ENCODE measurements at regions not wholly inside any gene's neighbourhood (a gene's known extent, or its start where the extent isn't known, plus 50 kb on each side); places are given as distances from the start of the nearest gene placed in this dataset.

DNA sequence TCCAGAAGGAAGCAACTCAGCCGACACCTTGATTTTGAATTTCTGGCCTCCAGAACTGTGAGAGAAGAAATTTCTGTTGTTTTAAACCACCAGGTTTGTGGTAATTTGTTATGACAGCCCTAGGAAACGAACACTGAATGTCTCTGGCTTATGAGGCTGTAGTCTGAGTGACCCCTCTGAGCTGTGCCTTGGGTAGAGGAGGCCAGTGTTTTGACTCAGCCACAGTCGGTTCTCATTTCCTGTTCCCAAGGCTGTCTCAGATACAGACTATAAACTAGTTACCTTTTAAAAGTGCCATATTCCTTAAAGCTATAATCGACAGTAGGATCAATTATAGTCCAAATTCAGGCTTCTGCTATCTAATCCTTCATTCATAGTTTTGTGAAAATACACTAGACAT is 391.2 kb upstream of the MAP3K7 start:
- no peaks in the 10 kb centered on the region for H3K27me3 ChIP-seq (ENCODE audit: control insufficient read depth in 5 of 5, insufficient read depth in 4 of 5, low read length in 5 of 5)
- no peaks in the 10 kb centered on the region for H3K36me3 ChIP-seq (ENCODE audit: control insufficient read depth in 5 of 5, insufficient read depth in 5 of 5, low read length in 5 of 5)
- H3K4me1 ChIP-seq (ENCODE audit: control insufficient read depth in 5 of 5, insufficient read depth in 5 of 5, low read length in 5 of 5), result no peaks in the 10 kb centered on the region
- H3K9me3 ChIP-seq (ENCODE audit: control insufficient read depth in 5 of 5, low read length in 5 of 5), result no peaks in the 10 kb centered on the region
- H3K9ac ChIP-seq (ENCODE audit: low read length in 5 of 5), result no peak overlapping the region
- no peak overlapping the region for H3K27ac ChIP-seq (ENCODE audit: low read depth, low read length)
- no peak overlapping the region for H3K4me3 ChIP-seq (ENCODE audit: low read depth in 1 of 5, low read length in 5 of 5)

DNA sequence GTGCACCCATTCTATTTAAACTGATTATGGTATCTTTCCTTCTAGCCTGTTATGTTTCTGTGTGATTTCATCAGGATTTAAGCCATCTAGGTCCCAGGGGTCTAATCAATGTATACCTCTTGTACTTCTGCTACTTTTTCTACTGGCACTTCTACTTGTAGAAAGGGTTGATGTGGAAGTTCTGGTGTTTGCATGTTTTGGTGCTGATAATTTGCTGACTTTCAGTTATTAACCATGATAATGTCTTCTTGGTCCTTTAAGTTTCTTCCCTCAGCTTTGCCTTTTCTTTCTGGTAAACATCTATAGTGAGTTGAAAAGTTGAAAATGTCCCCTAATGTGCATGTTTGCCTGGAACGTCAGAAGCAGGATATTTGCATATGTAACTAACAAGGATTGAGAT is 390.6 kb upstream of the MAP3K7 start:
- Histone ChIP-seq H3K36me3 (ENCODE audit: control insufficient read depth in 5 of 5, insufficient read depth in 5 of 5, low read length in 5 of 5) (no peaks in the 10 kb centered on the region), H3K4me3 (ENCODE audit: low read depth in 1 of 5, low read length in 5 of 5) (no peak overlapping the region), H3K9me3 (ENCODE audit: control insufficient read depth in 5 of 5, low read length in 5 of 5) (no peaks in the 10 kb centered on the region), H3K9ac (ENCODE audit: low read length in 5 of 5) (no peak overlapping the region), H3K27ac (ENCODE audit: low read depth, low read length) (no peak overlapping the region), H3K4me1 (ENCODE audit: control insufficient read depth in 5 of 5, insufficient read depth in 5 of 5, low read length in 5 of 5) (no peaks in the 10 kb centered on the region), H3K27me3 (ENCODE audit: control insufficient read depth in 5 of 5, insufficient read depth in 4 of 5, low read length in 5 of 5) (no peaks in the 10 kb centered on the region)

DNA sequence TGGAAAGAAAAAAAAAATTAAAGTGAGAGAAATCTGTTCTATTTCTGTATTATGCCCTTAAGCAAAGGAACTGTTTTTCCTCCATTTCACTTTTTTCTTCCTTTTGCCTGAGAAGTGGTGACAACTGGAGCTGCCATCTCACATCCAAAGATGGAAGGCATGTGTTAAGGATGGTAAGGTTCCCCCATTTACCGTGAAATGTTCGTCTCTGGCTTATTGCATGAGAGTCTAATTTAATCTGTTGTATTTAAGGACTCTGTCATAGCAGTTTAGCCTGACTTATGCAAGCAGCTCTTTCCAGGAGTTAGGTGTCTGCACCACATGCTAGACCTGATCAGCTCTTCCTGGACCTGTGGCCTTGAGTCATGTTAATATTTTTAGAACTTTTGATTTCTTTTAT is 389.5 kb upstream of the MAP3K7 start:
- Histone ChIP-seq H3K9me3 (ENCODE audit: control insufficient read depth in 5 of 5, low read length in 5 of 5) (no peaks in the 10 kb centered on the region), H3K27ac (ENCODE audit: low read depth, low read length) (no peak overlapping the region), H3K4me3 (ENCODE audit: low read depth in 1 of 5, low read length in 5 of 5) (no peak overlapping the region), H3K4me1 (ENCODE audit: control insufficient read depth in 5 of 5, insufficient read depth in 5 of 5, low read length in 5 of 5) (no peaks in the 10 kb centered on the region), H3K36me3 (ENCODE audit: control insufficient read depth in 5 of 5, insufficient read depth in 5 of 5, low read length in 5 of 5) (no peaks in the 10 kb centered on the region), H3K27me3 (ENCODE audit: control insufficient read depth in 5 of 5, insufficient read depth in 4 of 5, low read length in 5 of 5) (no peaks in the 10 kb centered on the region), H3K9ac (ENCODE audit: low read length in 5 of 5) (no peak overlapping the region)

DNA sequence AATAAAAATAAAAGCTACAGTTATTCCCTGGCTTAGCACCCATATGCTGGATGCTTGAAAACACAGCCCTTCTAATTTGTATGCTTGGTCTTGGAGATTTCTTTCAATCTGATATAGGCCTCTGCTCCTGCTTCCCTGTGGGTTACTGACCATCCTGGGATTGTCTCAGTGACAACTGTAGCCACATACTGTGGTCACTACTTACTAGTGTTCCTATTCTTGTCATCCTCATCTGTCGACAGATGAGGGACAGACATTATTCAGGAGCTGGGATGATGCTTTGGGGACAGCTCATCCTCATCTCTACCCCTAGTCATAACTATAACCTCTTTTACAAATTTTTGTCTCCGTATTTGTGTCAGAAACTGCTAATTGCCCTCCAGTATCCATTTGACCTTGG is 388.9 kb upstream of the MAP3K7 start:
- Histone ChIP-seq H3K4me3 (ENCODE audit: low read depth in 1 of 5, low read length in 5 of 5) (no peak overlapping the region), H3K36me3 (ENCODE audit: control insufficient read depth in 5 of 5, insufficient read depth in 5 of 5, low read length in 5 of 5) (no peaks in the 10 kb centered on the region), H3K9ac (ENCODE audit: low read length in 5 of 5) (no peak overlapping the region), H3K27me3 (ENCODE audit: control insufficient read depth in 5 of 5, insufficient read depth in 4 of 5, low read length in 5 of 5) (no peaks in the 10 kb centered on the region), H3K9me3 (ENCODE audit: control insufficient read depth in 5 of 5, low read length in 5 of 5) (no peaks in the 10 kb centered on the region), H3K4me1 (ENCODE audit: control insufficient read depth in 5 of 5, insufficient read depth in 5 of 5, low read length in 5 of 5) (no peaks in the 10 kb centered on the region), H3K27ac (ENCODE audit: low read depth, low read length) (no peak overlapping the region)

DNA sequence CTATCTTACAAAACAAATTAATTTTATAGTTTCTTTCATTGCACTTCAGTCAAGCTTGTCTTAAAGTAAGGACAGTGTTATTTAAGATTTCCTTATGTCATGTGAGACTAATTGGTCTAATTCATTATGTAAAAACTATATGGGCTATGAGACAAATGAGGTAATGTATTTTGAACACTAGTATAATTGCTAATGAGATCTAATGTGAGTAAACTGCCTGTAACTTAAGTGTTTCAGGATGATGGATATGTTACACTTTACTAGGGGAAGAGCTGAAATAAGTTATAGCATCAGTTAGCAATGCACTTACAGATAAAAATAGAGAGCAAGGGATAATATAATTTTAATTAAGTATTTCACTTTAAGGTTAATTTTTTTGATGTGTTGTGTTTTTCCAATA is 386.3 kb upstream of the MAP3K7 start:
- no peaks in the 10 kb centered on the region for H3K9me3 ChIP-seq (ENCODE audit: control insufficient read depth in 5 of 5, low read length in 5 of 5)
- no peaks in the 10 kb centered on the region for H3K36me3 ChIP-seq (ENCODE audit: control insufficient read depth in 5 of 5, insufficient read depth in 5 of 5, low read length in 5 of 5)
- no peak overlapping the region for H3K9ac ChIP-seq (ENCODE audit: low read length in 5 of 5)
- no peak overlapping the region for H3K4me3 ChIP-seq (ENCODE audit: low read depth in 1 of 5, low read length in 5 of 5)
- H3K4me1 ChIP-seq (ENCODE audit: control insufficient read depth in 5 of 5, insufficient read depth in 5 of 5, low read length in 5 of 5), result no peaks in the 10 kb centered on the region
- no peaks in the 10 kb centered on the region for H3K27me3 ChIP-seq (ENCODE audit: control insufficient read depth in 5 of 5, insufficient read depth in 4 of 5, low read length in 5 of 5)
- H3K27ac ChIP-seq (ENCODE audit: low read depth, low read length), result no peak overlapping the region

DNA sequence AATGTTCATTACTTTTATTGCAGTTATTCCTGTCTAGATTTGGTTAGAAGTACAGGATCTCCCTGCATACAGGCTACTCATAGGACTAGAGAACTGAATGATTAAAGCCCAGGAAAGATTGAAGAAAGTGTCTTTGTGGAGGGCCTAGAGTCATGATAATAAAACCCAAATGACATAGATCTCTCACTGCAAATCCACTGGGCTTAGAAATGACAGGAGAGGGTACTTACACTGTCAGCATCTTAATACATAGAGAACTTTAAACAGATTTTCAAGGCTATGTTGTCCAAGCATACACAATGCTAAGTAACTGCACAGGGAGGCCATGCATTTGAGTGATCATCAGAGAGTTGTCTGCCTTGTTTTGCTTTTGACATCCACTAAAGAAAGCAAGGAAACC is 383.8 kb upstream of the MAP3K7 start:
- H3K36me3 ChIP-seq (ENCODE audit: control insufficient read depth in 5 of 5, insufficient read depth in 5 of 5, low read length in 5 of 5), result no peaks in the 10 kb centered on the region
- H3K9ac ChIP-seq (ENCODE audit: low read length in 5 of 5), result no peak overlapping the region
- H3K27ac ChIP-seq (ENCODE audit: low read depth, low read length), result no peak overlapping the region
- H3K27me3 ChIP-seq (ENCODE audit: control insufficient read depth in 5 of 5, insufficient read depth in 4 of 5, low read length in 5 of 5), result no peaks in the 10 kb centered on the region
- H3K9me3 ChIP-seq (ENCODE audit: control insufficient read depth in 5 of 5, low read length in 5 of 5), result peaks cover 0 to 3% (median 0%) of the 10 kb centered on the region in 5 donors
- H3K4me3 ChIP-seq (ENCODE audit: low read depth in 1 of 5, low read length in 5 of 5), result no peak overlapping the region
- H3K4me1 ChIP-seq (ENCODE audit: control insufficient read depth in 5 of 5, insufficient read depth in 5 of 5, low read length in 5 of 5), result no peaks in the 10 kb centered on the region

DNA sequence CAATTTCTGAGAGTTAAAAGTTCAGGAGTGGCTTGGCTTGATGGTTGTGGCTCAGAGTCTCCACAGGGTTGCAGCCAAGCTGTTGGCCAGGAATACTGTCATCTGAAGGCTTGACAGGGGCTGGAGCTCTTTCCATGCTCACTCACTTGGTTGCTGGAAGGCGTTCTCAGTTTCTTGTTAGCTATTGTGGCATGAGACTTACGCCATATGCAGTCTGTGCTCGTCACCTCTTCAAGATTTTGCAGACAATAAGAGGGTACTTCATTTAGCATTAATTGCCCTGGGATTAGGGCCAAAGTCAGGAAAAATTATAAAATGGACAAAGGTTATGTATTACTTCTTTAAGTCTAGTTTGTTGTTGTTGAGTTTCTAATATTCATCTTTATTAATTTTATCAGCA is 380.6 kb upstream of the MAP3K7 start:
- H3K36me3 ChIP-seq (ENCODE audit: control insufficient read depth in 5 of 5, insufficient read depth in 5 of 5, low read length in 5 of 5), result no peaks in the 10 kb centered on the region
- H3K9ac ChIP-seq (ENCODE audit: low read length in 5 of 5), result no peak overlapping the region
- H3K4me3 ChIP-seq (ENCODE audit: low read depth in 1 of 5, low read length in 5 of 5), result no peak overlapping the region
- H3K27ac ChIP-seq (ENCODE audit: low read depth, low read length), result no peak overlapping the region
- H3K4me1 ChIP-seq (ENCODE audit: control insufficient read depth in 5 of 5, insufficient read depth in 5 of 5, low read length in 5 of 5), result no peaks in the 10 kb centered on the region
- no peaks in the 10 kb centered on the region for H3K27me3 ChIP-seq (ENCODE audit: control insufficient read depth in 5 of 5, insufficient read depth in 4 of 5, low read length in 5 of 5)
- H3K9me3 ChIP-seq (ENCODE audit: control insufficient read depth in 5 of 5, low read length in 5 of 5), result peaks cover 0 to 3% (median 0%) of the 10 kb centered on the region in 5 donors

DNA sequence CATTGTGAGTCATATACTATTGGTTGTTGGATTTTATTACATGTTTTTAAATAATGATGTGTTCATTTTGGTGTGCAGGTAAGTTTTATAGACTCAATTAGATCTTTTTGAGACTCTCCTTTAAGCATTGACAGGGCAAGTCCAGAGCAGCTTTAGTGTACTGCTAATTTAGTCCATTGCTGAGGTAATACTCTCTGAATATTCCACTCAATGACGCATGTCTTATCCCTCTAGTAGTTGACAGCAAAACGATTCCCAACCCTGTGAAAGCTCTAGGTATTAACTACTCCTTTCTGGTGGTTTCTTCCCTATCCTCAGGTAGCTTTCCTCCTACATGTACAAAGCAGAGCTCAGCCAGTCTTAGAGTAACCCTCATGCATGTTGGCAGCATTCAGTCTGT is 373.5 kb upstream of the MAP3K7 start:
- no peaks in the 10 kb centered on the region for H3K36me3 ChIP-seq (ENCODE audit: control insufficient read depth in 5 of 5, insufficient read depth in 5 of 5, low read length in 5 of 5)
- no peaks in the 10 kb centered on the region for H3K9me3 ChIP-seq (ENCODE audit: control insufficient read depth in 5 of 5, low read length in 5 of 5)
- H3K27ac ChIP-seq (ENCODE audit: low read depth, low read length), result no peak overlapping the region
- no peaks in the 10 kb centered on the region for H3K4me1 ChIP-seq (ENCODE audit: control insufficient read depth in 5 of 5, insufficient read depth in 5 of 5, low read length in 5 of 5)
- H3K27me3 ChIP-seq (ENCODE audit: control insufficient read depth in 5 of 5, insufficient read depth in 4 of 5, low read length in 5 of 5), result no peaks in the 10 kb centered on the region
- H3K9ac ChIP-seq (ENCODE audit: low read length in 5 of 5), result no peak overlapping the region
- H3K4me3 ChIP-seq (ENCODE audit: low read depth in 1 of 5, low read length in 5 of 5), result no peak overlapping the region

DNA sequence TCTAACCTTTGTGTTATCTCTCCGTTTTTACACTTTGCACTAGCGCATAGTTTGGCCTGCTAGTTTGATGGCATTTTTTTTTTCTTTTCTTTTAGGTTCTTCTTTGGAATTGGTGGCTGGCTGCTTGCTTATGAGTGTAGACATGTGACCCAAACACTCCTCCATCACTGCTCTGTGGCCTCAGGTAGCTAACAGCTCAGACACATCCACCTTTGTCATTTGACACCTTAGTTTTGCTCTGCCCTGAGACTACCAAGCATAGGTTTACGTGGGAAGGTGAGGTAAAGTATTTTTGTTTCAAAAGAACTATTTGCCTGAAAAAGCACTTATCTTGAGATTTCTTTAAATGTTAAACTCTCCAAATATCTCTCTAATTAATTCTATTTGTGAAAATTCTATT is 368.4 kb upstream of the MAP3K7 start:
- H3K4me3 ChIP-seq (ENCODE audit: low read depth in 1 of 5, low read length in 5 of 5), result no peak overlapping the region
- H3K4me1 ChIP-seq (ENCODE audit: control insufficient read depth in 5 of 5, insufficient read depth in 5 of 5, low read length in 5 of 5), result no peaks in the 10 kb centered on the region
- H3K9ac ChIP-seq (ENCODE audit: low read length in 5 of 5), result no peak overlapping the region
- no peaks in the 10 kb centered on the region for H3K27me3 ChIP-seq (ENCODE audit: control insufficient read depth in 5 of 5, insufficient read depth in 4 of 5, low read length in 5 of 5)
- H3K27ac ChIP-seq (ENCODE audit: low read depth, low read length), result no peak overlapping the region
- H3K36me3 ChIP-seq (ENCODE audit: control insufficient read depth in 5 of 5, insufficient read depth in 5 of 5, low read length in 5 of 5), result no peaks in the 10 kb centered on the region
- peaks cover 0 to 7% (median 4%) of the 10 kb centered on the region in 5 donors for H3K9me3 ChIP-seq (ENCODE audit: control insufficient read depth in 5 of 5, low read length in 5 of 5)

DNA sequence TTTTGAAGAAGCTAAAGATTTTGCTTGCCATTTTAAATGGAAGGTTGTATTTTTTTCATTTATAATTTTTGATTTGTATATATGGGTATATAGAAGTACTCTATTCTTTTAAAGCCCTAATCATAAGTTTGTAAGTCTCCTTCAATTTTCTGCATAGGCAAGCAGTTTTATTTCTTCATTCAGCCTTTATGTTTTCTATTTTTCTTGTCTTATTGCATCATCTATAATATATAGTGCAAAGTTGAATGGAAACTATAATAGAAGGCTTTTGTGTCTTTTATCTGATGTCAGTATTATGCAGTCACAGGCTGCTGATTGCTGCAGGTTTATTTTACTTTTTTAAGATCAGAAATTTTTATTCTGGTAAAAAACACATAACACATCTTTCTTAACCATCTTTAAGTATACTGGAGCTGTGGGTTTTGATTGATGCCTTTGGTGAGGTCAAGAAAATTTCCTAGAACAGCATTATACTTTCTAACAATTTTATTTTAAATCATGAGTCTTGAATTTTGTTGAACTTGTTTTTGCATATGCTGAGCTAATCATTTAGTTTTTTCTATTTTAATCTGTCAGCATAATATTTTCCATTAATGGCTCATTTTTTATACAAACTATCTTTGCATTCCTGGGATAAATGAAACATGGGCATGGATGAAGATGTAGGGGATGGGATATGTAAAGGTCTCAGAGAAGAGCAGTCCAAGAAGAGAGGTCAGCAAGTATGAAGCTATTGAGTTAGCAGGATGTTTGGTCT is 366.7 kb upstream of the MAP3K7 start:
- Histone ChIP-seq H3K27ac (ENCODE audit: low read depth, low read length) (no peak overlapping the region), H3K9ac (ENCODE audit: low read length in 5 of 5) (no peak overlapping the region), H3K36me3 (ENCODE audit: control insufficient read depth in 5 of 5, insufficient read depth in 5 of 5, low read length in 5 of 5) (no peaks in the 10 kb centered on the region), H3K4me1 (ENCODE audit: control insufficient read depth in 5 of 5, insufficient read depth in 5 of 5, low read length in 5 of 5) (no peaks in the 10 kb centered on the region), H3K4me3 (ENCODE audit: low read depth in 1 of 5, low read length in 5 of 5) (no peak overlapping the region), H3K9me3 (ENCODE audit: control insufficient read depth in 5 of 5, low read length in 5 of 5) (peaks cover 0 to 7% (median 4%) of the 10 kb centered on the region in 5 donors), H3K27me3 (ENCODE audit: control insufficient read depth in 5 of 5, insufficient read depth in 4 of 5, low read length in 5 of 5) (no peaks in the 10 kb centered on the region)

All from subcutaneous abdominal adipose tissue (tissue), 5 donors.